Stimulated activated CD4-positive, alpha-beta T cell treated with anti-CD3 and anti-CD28 coated beads, Interleukin-2, amount 100 ng/mL, for 48 hours (primary cell): ENCODE measurements at regions not wholly inside any gene's neighbourhood (a gene's known extent, or its start where the extent isn't known, plus 50 kb on each side); places are given as distances from the start of the nearest gene placed in this dataset.
"Not testable (repeated sequence)": the region's sequence is repeated elsewhere in the genome, so short reads cannot be mapped to it uniquely, and the experiment has no call there.

Experiments
- DNase-seq, 2 donors: peaks; one replicate each; pipeline ENCODE4 v3.0.0-alpha.2; 2020

DNA sequence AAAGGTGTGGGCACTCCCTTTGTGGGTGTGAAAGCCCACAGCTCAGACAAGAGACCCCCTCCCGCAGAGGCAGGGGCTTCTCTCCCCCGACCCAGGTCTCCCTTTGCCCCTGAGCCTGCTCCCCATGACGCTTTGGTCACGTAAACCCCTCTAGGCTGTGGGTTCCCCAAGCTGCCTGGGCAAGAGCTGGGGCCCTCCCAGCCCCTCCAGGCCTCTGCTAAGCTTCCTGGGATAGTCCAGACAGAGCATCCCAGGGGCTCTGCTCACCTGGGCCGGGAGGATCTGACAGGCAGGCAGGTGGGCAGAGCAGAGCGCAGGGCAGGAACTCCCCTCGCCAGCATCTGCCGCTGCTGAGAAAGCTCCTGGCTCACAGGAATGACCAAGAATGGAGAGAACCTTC is 177.3 kb downstream of the BANP start:
- DNase-seq = no peak

DNA sequence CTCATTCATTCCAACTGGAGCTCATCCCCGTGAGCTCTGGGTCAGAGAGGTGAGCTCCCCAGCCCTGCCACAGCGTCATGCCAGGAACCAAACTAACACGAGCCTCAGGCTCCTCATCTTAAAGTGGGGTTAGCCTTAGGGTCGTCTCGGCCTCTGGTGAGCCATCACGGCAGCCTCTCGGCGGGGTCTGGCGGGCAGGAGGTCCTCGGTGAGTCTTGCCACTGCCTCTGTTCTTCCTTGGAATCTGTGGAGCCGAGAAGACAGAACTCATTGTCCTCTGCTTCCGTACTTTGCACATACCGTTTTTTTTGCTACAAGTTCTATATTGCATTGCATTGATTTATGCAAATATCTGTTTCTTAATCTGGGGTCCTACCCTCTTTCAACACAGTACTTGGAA is 177.9 kb downstream of the BANP start:
- DNase-seq = not testable (repeated sequence)

DNA sequence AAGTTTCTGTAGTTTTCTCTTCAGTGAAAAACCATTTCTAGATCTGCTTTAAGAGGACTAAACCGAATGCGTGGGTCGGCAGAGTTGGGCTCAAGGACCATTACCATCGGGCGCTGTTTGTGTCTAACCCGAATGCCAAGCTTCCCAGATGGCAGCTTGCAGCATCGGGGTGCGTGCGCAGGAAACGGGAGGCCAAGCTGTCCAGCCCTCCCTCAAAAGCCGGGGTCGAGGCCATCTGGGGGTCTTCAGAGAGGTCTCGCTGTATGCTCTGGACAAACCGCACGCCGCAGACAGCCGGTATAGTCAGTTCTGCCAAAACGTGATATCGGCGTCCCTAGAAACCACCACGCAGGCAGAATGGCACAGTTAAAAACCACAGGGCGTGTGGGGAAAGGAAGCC is 178.8 kb downstream of the BANP start:
- DNase-seq = no peak

DNA sequence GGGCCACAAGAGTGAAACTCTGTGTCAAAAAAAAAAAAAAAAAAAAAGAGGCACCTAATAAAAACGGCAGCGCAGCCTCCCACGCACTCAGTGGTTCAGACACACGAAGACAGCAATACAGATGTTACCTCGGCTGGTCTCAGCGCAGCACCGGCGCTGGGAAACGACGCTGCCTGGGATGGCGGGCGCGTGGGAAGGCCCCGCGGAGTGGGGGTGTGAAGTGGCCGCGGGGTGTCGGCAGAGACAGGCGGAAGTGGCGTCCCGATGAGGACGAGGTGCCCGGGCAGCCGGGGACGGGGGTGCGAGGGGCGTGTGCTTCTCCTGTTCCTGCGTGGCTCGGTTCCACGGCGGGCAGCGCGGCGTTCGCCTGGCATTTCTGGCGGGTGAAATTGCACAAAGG is 179.4 kb downstream of the BANP start:
- DNase-seq = no peak

DNA sequence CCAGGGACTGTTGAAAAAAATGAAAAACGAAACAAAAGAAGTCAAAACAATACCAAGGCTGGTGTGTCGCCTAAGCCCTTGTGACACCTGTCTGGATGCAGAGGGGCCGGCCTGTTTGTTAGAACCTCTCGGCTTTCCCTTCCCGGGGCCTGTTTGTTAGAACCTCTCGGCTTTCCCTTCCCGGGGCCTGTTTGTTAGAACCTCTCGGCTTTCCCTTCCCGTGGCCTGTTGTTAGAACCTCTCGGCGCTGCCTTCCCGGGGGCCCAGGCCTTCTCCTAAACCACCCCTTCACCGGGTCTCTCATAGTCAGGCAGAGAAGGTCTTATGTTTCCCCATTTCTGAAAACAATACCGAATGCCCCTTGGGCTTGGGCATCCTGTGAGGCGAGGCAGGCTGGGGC is 180.0 kb downstream of the BANP start:
- no peak for DNase-seq

DNA sequence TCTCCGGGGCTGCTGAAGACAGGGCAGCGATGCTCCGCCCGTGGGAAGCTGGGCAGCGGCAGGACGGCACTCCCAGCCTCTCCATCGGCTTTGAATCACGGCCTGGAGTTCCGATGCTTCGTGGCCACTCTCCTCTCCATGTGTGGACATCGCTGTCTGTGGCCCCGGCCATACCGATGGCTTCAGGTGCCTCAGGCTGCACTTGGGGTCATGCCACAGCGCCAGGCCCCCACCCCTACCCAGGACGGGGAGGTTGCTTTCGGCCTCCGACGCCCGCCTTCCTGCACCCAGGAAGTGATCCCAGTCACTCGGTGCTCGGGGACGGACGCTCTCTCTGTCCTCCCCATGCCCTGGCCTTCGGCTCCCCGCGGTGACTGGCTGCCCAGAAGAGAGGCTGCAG is 180.7 kb downstream of the BANP start:
- DNase-seq = no peak

DNA sequence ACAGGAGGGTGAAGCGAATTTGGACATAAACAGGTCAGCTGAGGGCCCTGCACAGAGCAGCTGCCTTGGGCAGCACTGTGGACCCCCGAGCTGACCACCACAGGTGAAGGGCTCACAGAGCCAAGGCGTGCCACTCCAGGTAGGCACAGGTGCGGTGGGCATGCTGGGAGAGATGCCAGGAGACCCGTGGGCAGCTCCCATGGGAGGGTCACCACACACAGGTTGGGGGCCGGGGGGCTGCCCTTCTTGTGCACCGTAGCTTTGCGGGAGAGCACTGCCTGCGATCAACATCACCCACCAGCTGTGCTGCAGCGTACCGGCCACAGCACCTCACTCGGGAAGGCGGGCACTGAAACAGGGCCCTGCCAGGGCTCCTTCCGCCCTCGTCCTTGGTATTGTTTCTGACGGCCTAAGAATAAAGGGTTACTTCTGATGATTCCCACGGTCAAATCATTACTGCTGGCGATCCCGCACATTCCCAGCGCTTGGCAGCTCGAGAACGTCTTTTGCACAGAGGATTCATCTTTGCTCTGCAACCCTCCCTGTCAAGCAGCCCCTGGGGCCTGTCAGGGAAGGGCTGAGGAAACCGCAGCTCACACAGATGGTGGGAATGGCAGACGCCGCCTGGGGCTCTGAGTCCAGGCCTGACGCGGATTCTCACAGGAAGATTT is 181.7 kb downstream of the BANP start:
- DNase-seq = no peak

DNA sequence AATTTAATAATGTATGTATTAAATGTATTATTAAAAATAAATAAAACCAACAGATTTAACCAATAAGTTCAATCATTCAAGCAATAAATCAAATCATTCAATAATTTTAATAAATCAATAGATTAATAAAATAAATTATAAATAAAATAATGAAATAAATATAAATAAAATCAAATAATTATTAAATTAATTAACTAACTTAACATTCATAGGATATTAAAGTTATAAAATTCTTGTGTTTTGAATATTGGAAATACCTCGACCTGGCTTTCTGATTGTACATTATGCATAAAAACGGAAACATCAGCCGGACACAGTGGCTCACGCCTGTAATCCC is 182.2 kb downstream of the BANP start:
- DNase-seq = no peak

DNA sequence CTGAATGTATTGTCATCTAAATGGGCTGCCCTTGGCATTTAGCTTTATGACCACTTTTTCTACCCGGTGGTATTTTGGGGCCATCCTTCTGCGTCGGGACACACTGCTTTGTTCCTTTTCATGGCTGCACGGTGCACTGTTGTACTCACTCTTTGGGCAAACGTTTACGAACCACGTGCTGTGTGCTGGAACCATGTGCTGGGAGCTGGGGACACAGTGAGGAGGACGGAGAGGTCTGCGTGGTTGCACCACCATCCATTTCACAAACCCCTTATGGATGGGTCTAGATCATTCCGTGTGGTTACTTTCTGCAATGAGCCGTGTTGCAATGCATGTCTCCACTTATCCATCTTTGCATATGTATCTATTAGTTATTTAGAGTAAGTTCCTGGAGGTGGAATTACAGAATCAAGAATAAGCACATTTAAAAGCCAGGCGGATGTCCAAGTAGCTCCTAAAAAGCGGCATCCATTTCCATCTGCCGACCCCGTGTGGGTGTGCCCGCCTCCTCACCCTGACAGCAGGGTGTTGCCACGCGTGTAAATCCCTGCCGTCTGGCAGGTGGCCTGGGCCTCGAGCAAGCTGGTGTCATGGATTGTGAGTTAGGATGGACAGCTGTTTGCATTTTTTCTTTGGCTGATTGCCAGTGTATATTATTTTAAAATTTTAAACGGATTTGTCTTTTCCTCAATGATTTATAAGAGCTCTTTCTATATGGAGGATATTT is 183.1 kb downstream of the BANP start:
- DNase-seq = not testable (repeated sequence)

DNA sequence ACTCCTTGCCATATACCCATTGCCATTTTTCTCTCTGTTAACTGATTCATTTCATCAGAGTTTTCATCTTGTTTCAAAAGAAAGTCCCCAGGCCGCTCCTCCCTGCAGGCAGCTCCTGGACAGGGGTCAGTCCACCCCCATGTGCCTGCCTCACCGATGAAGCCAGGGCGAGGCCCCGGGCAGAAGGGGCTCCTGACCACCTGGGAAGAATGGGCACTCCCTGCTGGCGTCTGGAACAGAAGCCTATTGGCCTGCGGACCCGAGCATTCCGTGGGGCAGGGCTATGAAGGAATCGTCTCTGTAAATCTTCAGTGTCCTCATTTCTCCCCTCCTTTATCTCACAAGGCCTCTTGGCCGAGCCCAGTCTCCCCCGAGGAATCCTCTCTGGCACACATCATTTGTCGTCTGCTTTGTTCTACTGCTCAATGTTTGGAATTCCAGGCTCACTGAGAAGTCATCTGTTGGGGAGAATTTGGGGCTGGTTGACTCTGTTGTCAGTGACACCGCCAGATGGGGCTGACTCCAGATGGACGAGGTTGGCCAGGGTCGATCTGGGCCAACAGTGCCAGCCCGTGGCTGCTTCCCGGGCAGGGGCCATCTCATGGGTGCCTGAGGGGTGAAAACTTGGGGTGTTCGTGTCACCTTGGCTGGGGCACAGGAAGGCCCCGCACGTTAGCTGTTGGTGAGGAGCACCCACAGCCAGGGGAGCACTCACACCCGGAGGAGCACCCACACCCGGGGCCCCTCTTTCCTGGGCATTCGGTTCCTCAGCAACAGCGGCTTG is 183.9 kb downstream of the BANP start:
- DNase-seq = not testable (repeated sequence)

DNA sequence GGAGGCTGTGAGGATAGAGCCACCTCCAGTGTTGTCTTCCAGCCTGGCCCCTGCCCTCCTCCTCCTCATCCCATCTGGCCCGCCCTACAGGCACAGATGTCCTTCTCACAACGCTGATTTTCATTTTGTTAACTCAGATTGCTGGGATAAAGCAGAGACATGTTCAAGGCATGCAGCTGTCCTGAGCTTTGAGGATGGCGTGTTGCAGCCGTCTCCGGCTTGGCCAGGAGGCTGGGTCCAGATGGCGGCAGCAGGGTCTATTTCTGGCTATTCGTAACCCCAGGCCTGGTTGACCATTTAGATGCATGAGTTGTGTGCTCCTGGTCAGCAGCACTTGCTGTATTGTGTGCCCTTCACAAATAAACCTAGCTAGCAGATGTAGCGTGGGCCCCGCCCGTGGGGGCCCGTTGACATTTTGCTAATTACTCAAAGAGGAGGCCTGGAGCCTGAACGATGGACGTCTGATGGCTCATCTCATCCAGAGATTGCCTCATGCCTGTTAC is 185.0 kb downstream of the BANP start:
- DNase-seq = not testable (repeated sequence)

DNA sequence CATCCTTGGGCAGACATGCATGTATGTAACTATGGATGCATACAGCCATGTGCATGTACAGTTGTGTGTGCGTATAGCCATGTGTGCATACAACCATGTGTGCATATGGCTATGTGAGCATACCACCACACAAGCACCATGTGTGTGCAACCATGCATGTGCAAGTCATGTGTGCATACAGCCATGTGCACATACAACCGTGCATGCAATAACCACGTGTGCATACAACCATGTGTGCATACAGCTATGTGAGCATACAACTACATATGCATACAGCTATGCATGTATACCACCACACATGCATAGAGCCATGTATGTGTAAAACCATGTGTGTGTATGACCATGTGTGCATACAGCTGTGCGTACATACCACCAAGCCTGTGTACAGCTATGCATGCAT is 185.7 kb downstream of the BANP start:
- DNase-seq = not testable (repeated sequence)

DNA sequence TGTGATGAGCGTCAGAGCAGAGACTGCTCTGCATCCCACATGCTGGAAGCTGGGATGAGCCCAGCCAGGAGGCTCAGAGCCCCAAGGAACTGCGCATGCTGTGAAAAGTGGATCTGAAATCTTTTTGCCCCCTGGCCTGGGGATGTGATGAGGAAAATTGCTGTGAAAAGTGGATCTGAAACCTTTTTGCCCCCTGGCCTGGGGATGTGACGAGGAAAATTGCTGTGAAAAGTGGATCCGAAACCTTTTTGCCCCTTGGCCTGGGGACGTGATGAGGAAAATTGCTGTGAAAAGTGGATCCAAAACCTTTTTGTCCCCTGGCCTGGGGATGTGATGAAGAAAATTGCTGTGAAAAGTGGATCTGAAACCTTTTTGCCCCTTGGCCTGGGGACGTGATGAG is 187.9 kb downstream of the BANP start:
- not testable (repeated sequence) for DNase-seq

DNA sequence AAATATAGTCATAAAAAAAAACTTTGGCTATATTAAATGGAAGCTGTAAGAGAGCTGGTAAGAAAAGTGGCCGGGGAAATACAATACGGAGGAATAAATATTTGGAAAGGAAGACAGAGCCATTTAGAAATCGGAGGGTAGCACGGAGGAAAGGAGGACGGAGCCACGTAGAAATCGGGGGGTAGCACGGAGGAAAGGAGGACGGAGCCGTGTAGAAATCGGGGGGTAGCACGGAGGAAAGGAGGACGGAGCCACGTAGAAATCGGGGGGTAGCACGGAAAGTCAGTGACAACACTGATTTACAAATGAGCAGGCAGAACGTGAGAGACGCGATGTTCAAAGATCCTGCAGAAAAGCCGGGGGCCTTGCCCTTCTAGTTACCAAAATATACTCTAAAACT is 189.0 kb downstream of the BANP start:
- DNase-seq = not testable (repeated sequence)

DNA sequence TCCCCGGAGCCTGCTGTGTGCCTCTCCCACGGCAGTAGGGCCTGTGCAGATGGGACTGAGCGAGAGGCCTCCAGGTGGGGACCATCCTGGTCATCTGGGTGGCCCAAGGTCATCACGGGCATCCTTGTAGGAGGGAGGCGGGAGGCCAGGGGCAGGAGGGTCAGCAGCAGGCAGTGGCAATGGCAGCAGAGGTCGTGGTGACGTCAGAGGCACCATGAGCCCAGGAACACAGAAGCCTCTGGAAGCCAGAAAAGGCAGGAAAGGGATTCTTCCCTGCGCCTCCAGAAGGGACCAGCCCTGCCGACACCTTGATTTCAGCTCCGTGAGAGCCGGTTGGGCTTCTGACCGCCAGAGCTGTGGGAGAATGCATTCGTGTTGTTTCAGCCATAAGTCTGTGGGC is 190.3 kb downstream of the BANP start:
- DNase-seq = no peak

DNA sequence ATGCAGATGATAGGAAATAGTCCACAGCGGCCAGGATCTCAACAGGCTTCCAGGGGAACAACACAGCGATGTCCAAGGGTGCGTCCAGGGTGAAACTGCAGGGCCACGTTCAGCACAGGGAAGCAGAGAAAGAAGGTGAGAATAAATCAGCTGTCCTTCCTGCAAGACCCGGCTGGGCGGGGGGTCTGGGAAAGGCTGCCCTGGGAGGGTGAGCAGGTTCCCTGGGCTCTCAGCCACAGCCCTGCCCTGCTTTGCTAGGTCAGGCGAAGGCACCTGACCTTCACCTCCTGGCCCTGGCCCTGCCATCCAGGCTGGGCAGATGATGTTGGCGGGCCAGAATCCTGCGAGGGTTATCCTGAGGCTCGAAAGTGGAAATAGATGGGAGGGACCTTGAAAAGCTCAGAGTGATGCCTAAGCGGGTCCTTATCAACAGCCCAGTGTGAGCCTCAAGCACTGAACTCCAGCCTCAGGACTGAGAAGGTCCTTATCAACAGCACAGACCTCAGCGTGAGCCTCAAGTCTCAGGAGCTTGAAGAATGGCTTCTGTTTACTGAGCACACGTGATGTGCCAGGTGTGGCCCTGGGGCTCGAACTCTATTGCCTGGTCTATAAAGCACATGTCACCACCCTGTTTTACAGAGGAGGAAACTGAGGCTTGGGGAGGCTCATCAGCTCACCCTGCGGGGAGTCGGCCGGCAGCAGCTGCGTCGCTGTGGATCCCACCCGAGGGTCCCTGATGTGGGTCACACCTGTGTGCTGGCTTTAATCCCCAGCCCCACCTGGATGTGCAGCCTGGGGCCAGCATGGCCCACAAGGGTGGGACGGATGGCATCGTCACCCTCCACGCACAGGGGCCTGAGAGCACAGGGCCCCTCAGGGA is 191.1 kb downstream of the BANP start:
- not testable (repeated sequence) for DNase-seq

DNA sequence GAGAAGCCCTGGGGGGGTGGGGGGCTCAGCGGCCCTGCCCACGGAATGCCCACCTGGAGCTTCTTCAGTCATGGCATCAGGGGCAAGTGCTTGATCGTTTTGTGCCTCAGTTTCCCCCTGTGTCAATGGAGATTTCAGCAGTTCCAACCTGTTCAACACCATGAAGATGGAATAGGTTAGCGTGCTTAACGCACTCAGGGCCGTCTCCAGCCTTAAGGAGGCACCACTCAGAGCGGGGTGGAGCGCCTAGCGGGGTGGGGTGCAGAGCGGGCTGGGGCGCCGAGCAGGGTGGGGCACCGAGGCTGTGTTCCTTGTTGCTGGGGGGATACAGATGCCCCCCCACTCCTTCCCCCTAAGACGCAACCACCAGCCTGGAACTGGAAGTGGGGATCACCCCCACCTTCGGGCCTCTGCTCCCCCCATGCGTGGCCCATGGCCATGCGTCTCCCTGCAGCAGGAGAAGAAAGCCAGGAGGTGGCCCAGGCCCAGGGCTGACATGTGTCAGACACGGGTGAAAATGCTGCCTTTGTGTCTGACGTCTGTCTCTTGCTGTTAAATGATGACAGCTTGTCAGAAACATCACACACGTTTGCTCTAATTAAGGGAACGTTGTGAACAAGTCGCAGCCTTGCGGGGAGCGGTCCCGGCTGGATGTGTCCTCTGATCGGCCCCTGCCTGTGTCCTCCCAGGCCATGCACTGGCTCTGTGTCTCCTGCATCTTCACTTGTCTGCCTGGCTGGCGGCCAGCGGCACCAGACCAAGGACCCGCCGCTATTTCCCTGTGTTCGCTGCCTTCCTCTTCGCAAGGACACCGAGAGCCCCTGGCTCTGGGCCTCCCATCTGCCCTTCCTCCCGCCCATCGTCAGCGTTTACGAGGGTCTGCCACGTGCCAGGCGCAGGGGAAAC is 192.1 kb downstream of the BANP start:
- not testable (repeated sequence) for DNase-seq

DNA sequence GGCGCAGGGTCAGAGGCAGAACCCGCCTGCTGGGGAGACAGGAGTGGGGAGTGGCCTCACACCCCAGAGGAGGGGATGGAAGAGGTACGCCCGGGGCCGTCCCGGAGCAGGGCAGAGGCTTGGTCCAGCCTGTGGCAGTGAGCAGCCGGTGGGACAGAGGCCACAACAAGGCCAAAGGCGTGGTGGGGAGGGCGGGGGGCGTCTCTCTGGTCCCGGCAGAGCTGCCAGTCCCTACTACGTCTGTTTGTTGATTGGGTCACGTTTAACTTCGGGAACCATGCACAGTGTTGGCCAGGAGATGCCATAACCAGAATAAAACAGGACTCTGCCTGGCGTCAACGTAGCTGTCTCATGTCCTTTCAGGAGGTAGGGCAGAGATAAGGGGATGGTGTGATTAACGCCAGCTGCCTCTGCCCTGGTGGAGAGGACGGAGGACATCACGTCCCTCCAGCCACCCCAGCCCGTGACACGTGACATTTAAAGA is 192.8 kb downstream of the BANP start:
- no peak for DNase-seq

DNA sequence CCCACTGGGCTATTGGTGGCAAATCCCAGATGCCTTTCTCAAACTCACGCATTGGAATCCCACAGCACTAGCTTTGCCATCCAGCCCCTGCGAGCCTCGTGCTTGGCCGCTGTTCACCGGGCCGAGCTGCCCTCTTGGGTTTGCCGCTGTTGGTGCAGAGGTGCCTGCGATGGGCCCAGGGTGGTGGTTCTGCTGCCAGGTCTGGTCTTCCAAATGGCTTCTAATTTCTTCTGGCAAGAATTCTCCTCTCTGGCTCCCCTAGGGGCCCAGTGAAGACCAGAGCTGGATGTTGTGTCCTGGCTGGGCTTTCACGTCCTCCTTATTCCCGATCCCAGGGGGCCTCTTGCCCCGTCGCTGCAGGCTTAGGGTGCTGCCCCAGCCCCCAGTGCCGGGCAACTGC is 194.1 kb downstream of the BANP start:
- DNase-seq = not testable (repeated sequence)

DNA sequence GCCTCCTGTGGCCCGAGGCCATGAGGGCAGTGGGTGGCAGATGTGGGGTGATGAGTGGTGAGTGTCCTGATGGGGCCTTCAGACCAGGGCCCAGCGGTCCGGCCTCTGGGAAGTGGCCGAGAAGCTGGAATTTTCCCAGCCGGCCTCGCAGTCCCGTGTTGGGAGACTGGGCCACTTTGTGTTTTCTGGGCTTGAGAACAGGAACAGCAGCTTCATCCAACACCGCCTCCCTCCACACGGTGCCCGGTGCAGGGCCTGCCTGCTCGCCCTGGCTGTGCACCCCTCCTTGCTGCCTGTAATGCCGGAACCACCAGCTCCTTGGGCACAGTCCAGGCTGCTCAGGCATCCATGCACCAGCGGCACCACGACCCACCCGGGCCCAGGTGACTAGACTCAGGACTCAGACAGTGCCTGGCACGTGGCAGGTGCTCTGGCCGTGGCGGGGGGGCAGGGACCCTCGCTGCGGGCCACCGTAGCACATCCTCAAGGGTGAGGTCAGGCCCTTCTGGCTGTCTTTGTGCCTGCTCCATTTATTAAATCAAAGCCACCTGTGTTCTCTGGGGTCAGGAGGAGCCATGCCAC is 194.7 kb downstream of the BANP start:
- not testable (repeated sequence) for DNase-seq

DNA sequence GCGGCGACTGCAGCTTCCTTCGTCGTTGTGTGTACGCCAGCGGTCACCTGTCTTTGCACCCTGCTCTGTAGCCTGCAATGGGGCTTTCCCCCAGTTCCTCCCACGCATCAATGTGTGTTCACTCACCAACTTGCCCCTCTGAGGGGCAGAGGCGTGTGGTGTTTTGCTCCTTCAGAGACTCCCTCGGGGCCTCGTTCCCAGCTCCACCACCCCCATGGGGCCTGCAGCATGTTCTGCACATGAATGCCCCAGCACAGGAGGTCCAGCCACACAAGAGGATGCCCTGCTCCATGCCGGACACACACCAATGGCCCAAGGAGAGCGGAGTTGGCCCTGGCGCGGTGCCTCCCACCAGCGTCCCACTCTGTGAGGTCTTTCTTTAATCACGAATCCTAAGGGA is 196.8 kb downstream of the BANP start:
- DNase-seq = not testable (repeated sequence)
